ENCODE measurements at regions not wholly inside any gene's neighbourhood (a gene's known extent, or its start where the extent isn't known, plus 50 kb on each side); places are given as distances from the start of the nearest gene placed in this dataset.

DNA sequence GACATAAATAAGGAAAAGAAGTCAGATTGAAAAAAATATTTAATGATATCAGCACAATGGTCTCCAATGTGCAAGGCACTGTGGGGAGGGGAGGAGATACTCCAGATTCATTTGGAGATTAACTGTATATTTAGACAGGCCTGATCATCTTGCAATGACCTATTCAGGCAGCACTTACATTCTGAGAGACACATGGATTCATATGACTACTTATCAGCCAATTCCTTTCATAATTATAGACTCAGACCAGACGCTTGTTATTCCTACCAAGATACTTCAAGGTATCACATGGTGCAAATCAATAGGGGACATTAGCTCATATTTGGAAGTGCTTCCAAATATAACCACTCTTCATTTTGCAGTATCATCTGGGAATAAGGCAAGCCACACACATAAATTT, 153.5 kb upstream of the TARS1 start:
- TF ChIP-seq, protein P1, sequence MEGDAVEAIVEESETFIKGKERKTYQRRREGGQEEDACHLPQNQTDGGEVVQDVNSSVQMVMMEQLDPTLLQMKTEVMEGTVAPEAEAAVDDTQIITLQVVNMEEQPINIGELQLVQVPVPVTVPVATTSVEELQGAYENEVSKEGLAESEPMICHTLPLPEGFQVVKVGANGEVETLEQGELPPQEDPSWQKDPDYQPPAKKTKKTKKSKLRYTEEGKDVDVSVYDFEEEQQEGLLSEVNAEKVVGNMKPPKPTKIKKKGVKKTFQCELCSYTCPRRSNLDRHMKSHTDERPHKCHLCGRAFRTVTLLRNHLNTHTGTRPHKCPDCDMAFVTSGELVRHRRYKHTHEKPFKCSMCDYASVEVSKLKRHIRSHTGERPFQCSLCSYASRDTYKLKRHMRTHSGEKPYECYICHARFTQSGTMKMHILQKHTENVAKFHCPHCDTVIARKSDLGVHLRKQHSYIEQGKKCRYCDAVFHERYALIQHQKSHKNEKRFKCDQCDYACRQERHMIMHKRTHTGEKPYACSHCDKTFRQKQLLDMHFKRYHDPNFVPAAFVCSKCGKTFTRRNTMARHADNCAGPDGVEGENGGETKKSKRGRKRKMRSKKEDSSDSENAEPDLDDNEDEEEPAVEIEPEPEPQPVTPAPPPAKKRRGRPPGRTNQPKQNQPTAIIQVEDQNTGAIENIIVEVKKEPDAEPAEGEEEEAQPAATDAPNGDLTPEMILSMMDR (IDR thresholded peaks at IDR 0.05): no peak
- no peak for TF ChIP-seq POLR2A (IDR thresholded peaks at IDR 0.05)
